ENCODE measurements at regions not wholly inside any gene's neighbourhood (a gene's known extent, or its start where the extent isn't known, plus 50 kb on each side); places are given as distances from the start of the nearest gene placed in this dataset.

DNA sequence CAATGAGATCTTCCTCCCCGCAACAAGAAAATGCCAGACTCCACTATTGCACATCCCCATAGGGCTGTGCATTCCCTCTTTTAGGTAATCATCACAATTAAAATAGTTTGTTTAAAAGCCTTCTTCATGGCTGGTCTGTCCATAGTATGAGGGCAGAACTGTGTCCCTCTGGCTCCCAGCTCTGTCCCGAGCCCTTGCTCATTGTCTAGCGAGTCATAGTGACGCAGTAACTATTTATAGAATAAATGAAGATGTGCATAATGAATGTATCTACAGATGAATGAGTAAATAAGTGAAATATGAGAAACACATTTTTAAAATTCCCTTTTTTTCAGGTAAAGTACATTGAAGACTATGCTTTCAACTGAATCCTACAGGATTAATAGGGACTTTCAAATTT lies 128.4 kb upstream of the TMC3 start:
- TF ChIP-seq GATA2 (IDR thresholded peaks at IDR 0.05; ENCODE audit: low read depth, low read length) (no peak), GATA3 (IDR thresholded peaks at IDR 0.05; ENCODE audit: low read depth, low read length) (no peak)

All from SH-SY5Y (cell line).